HCT116 (cell line): ENCODE measurements at regions not wholly inside any gene's neighbourhood (a gene's known extent, or its start where the extent isn't known, plus 50 kb on each side); places are given as distances from the start of the nearest gene placed in this dataset.

Experiments used
- ATAC-seq: fragments of 200-7000 bp; cut with Tn5 transposase; 2 replicates; pipeline ENCODE4 v1.9.1; 2020; ENCODE audit warnings: mild to moderate bottlenecking, moderate library complexity
- BruUV-seq: library from RNA; stranded (reverse); fragments of 400-500 nt; replicated peaks from 2 replicates; lab custom pipeline; 2021; lab: Mats Ljungman, UMichigan
- CTCF ChIA-PET: fragments of 300-600 bp; sonication (Branson Sonifier 250); formaldehyde crosslinking; loops from one replicate; lab custom pipeline; 2021; ENCODE audit warnings: antibody characterized with exemption; lab: Charles Lee
- POLR2A ChIA-PET: fragments of 300-600, 350-600 bp; sonication (Branson Sonifier 250); formaldehyde crosslinking; loops from one replicate; lab custom pipeline; 2021; ENCODE audit warnings: antibody characterized with exemption; lab: Charles Lee
- RAD21 ChIA-PET, 2 experiments: fragments of 300-600 bp; sonication (Branson Sonifier 250); formaldehyde crosslinking; loops; one replicate each; lab custom pipeline; 2023; ENCODE audit warnings: low total read pairs in 2 of 2; ENCODE audit not compliant: uncharacterized antibody in 2 of 2, unreplicated experiment in 2 of 2, low non-redundant PET in 1 of 2; lab: Charles Lee
- DNase-seq: peaks from one replicate; pipeline ENCODE4 v3.0.0-alpha.2; 2010; ENCODE audit warnings: low read depth, low spot score
- H2AFZ ChIP-seq: fragments of 200-600 bp; shearing (Covaris generic), sonication (generic); 2 replicates; pipeline ENCODE4 v1.6.1; 2017; ENCODE audit warnings: low read depth, mixed run types, mixed read lengths, antibody characterized with exemption, low read length; ENCODE audit not compliant: poor library complexity, severe bottlenecking
- H3K27ac ChIP-seq: 2 replicates; pipeline ENCODE4 v1.5.1; 2012; ENCODE audit warnings: low read depth, low read length
- H3K27me3 ChIP-seq: fragments of 200-600 bp; sonication (generic); 2 replicates; pipeline ENCODE4 v1.6.1; 2016; ENCODE audit warnings: mixed run types, low read length, mixed read lengths; ENCODE audit not compliant: insufficient read depth
- H3K36me3 ChIP-seq, 2 experiments: fragments of 200-500 bp in 1 of 2; fragments of 200-600 bp in 1 of 2; sonication (Bioruptor generic) in 1 of 2; sonication (generic) in 1 of 2; 2 replicates each; pipeline versions ENCODE4 v1.5.1 to v1.6.1; 2014 to 2016; ENCODE audit warnings: low read length in 2 of 2, inconsistent platforms in 1 of 2, mixed read lengths in 1 of 2, mixed run types in 1 of 2; ENCODE audit not compliant: insufficient read depth in 2 of 2, control insufficient read depth in 1 of 2
- H3K4me1 ChIP-seq, 2 experiments: fragments of 200-600 bp in 1 of 2; sonication (generic) in 1 of 2; 2 replicates each; pipeline versions ENCODE4 v1.5.1 to v1.6.1; 2012 to 2017; ENCODE audit warnings: low read length in 2 of 2, inconsistent platforms in 1 of 2, mild to moderate bottlenecking in 1 of 2, mixed read lengths in 1 of 2, mixed run types in 1 of 2, moderate library complexity in 1 of 2; ENCODE audit not compliant: insufficient read depth in 2 of 2, control insufficient read depth in 1 of 2
- H3K4me2 ChIP-seq: fragments of 200-600 bp; sonication (generic); 2 replicates; pipeline ENCODE4 v1.6.1; 2017; ENCODE audit warnings: mixed run types, low read length, mixed read lengths
- H3K4me3 ChIP-seq, 2 experiments: fragments of 200-600 bp in 1 of 2; sonication (generic) in 1 of 2; replicated peaks in 1 of 2; 2 replicates each; pipeline ENCODE4 v1.5.1; 2011 to 2016; ENCODE audit warnings: low read length in 2 of 2, control low read depth in 1 of 2, low read depth in 1 of 2, mild to moderate bottlenecking in 1 of 2, mixed read lengths in 1 of 2, mixed run types in 1 of 2
- H3K79me2 ChIP-seq: fragments of 200-600 bp; sonication (generic); 2 replicates; pipeline ENCODE4 v1.6.1; 2017; ENCODE audit warnings: mild to moderate bottlenecking, mixed run types, low read length, moderate library complexity, mixed read lengths; ENCODE audit not compliant: insufficient read depth
- H3K9ac ChIP-seq: fragments of 200-600 bp; sonication (generic); 2 replicates; pipeline ENCODE4 v1.6.1; 2016; ENCODE audit warnings: low read length, mixed read lengths
- H3K9me2 ChIP-seq: fragments of 200-600 bp; sonication (generic), shearing (Covaris generic); 2 replicates; pipeline ENCODE4 v1.6.1; 2017; ENCODE audit warnings: mixed run types, mild to moderate bottlenecking, moderate library complexity; ENCODE audit not compliant: insufficient read depth
- H3K9me3 ChIP-seq, 2 experiments: fragments of 200-500 bp in 1 of 2; fragments of 200-600 bp in 1 of 2; sonication (Bioruptor generic) in 1 of 2; sonication (generic) in 1 of 2; 2 replicates each; pipeline ENCODE4 v1.6.1; 2014 to 2017; ENCODE audit warnings: low read length in 2 of 2, mixed read lengths in 2 of 2, inconsistent platforms in 1 of 2, low read depth in 1 of 2, mild to moderate bottlenecking in 1 of 2, mixed run types in 1 of 2, moderate library complexity in 1 of 2; ENCODE audit not compliant: control insufficient read depth in 1 of 2, insufficient read depth in 1 of 2
- H4K20me1 ChIP-seq: fragments of 200-600 bp; sonication (generic), shearing (Covaris generic); 2 replicates; pipeline ENCODE4 v1.6.1; 2017; ENCODE audit warnings: mixed run types, mild to moderate bottlenecking, moderate library complexity; ENCODE audit not compliant: insufficient read depth
- CBX3 ChIP-seq: IDR thresholded peaks from 2 replicates; pipeline ENCODE4 v1.6.1; 2012; ENCODE audit warnings: low read depth
- EZH2 ChIP-seq: fragments of 200-600 bp; sonication (generic); IDR thresholded peaks from 2 replicates; pipeline ENCODE4 v1.6.1; 2017; ENCODE audit warnings: antibody characterized with exemption, mixed run types
- EZH2phosphoT487 ChIP-seq: fragments of 200-600 bp; IDR thresholded peaks from 2 replicates; pipeline ENCODE4 v1.6.1; 2018; ENCODE audit warnings: antibody characterized with exemption, borderline replicate concordance
- FOSL1 ChIP-seq: IDR thresholded peaks from 2 replicates; pipeline ENCODE4 v1.6.1; 2012; ENCODE audit warnings: low read depth
- JUND ChIP-seq: IDR thresholded peaks from 2 replicates; pipeline ENCODE4 v1.6.1; 2012
- POLR2AphosphoS5 ChIP-seq: IDR thresholded peaks from 2 replicates; pipeline ENCODE4 v1.6.1; 2011; ENCODE audit warnings: mild to moderate bottlenecking, low read depth, low read length, moderate library complexity
- SIN3A ChIP-seq: IDR thresholded peaks from 2 replicates; pipeline ENCODE4 v1.6.1; 2012; ENCODE audit warnings: low read depth
- SP1 ChIP-seq: IDR thresholded peaks from 2 replicates; pipeline ENCODE4 v1.6.1; 2012; ENCODE audit warnings: low read depth
- SRF ChIP-seq: IDR thresholded peaks from 2 replicates; pipeline ENCODE4 v1.6.1; 2012; ENCODE audit warnings: low read depth
- TCF7L2 ChIP-seq: IDR thresholded peaks from 2 replicates; pipeline ENCODE4 v1.7.0; 2011; ENCODE audit warnings: borderline replicate concordance, inconsistent platforms; ENCODE audit not compliant: insufficient read depth, insufficient read length; ENCODE audit errors: extremely low read depth
- YY1 ChIP-seq: IDR thresholded peaks from 2 replicates; pipeline ENCODE4 v1.6.1; 2011; ENCODE audit warnings: low read length, low read depth, moderate library complexity, mild to moderate bottlenecking; ENCODE audit not compliant: insufficient replicate concordance; ENCODE audit errors: extremely low read depth
- ZFX ChIP-seq: fragments of 450-650 bp; IDR thresholded peaks from 2 replicates; pipeline ENCODE4 v1.6.1; 2017
- intact Hi-C: fragments of 100-400 bp; cut with micrococcal nuclease; formaldehyde crosslinking; loops from 2 replicates; pipeline ENCODE4 v1.10.0; 2022
- TF ChIP-seq, protein P1 (sequence below), 3 experiments: fragments of 200-600 bp in 1 of 3; sonication (generic) in 1 of 3; IDR thresholded peaks in 2 of 3; conservative IDR thresholded peaks in 1 of 3; 2 replicates each; pipeline ENCODE4 v1.5.1; 2012 to 2017; ENCODE audit warnings: low read depth in 2 of 3, low read length in 2 of 3, antibody characterized with exemption in 1 of 3, borderline replicate concordance in 1 of 3, control low read depth in 1 of 3, mild to moderate bottlenecking in 1 of 3, mixed read lengths in 1 of 3, mixed run types in 1 of 3, moderate library complexity in 1 of 3; ENCODE audit not compliant: insufficient read depth in 1 of 3
- TF ChIP-seq, protein P2 (sequence below): IDR thresholded peaks from 2 replicates; pipeline ENCODE4 v1.6.1; 2012
- TF ChIP-seq, protein P3 (sequence below): IDR thresholded peaks from 2 replicates; pipeline ENCODE4 v1.6.1; 2012; ENCODE audit warnings: low read depth

DNA sequence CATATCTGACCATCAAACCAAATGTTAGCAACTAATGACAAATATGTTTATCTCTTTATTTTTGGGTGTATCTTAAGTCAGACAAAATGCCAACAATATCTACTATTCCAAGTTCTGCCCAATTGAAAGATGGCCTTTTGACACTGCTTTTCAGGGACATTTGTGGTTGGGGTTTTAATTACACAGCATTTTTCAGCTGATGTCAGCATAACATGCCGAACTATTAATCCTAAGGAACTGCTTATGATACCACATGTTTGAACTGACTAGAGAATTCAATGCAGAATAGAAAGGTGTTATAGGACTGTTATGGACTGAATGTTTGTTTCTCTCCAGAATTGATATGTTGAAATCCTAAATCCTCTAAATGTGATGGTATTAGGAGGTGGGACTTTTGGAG is 445.1 kb downstream of the TMA16 start:
- Histone ChIP-seq H3K9me2 (no peaks in the 10 kb centered on the region), H3K4me1 (no peaks in the 10 kb centered on the region), H3K9me3 (no peaks in the 10 kb centered on the region), H3K27ac (no peak overlapping the region), H3K9ac (no peak overlapping the region), H3K4me3 (no peak overlapping the region), H3K27me3 (no peaks in the 10 kb centered on the region), H2AFZ (no peak overlapping the region), H3K4me2 (no peak overlapping the region), H3K36me3 (no peaks in the 10 kb centered on the region), H4K20me1 (no peaks in the 10 kb centered on the region), H3K79me2 (no peaks in the 10 kb centered on the region)
- no peak for TF ChIP-seq EZH2
- TF ChIP-seq, protein P1, sequence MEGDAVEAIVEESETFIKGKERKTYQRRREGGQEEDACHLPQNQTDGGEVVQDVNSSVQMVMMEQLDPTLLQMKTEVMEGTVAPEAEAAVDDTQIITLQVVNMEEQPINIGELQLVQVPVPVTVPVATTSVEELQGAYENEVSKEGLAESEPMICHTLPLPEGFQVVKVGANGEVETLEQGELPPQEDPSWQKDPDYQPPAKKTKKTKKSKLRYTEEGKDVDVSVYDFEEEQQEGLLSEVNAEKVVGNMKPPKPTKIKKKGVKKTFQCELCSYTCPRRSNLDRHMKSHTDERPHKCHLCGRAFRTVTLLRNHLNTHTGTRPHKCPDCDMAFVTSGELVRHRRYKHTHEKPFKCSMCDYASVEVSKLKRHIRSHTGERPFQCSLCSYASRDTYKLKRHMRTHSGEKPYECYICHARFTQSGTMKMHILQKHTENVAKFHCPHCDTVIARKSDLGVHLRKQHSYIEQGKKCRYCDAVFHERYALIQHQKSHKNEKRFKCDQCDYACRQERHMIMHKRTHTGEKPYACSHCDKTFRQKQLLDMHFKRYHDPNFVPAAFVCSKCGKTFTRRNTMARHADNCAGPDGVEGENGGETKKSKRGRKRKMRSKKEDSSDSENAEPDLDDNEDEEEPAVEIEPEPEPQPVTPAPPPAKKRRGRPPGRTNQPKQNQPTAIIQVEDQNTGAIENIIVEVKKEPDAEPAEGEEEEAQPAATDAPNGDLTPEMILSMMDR (IDR thresholded peaks at IDR 0.05 in 2 of 3, conservative IDR thresholded peaks at IDR 0.05 in 1 of 3; ENCODE audit: borderline replicate concordance in 1 of 3, insufficient read depth in 1 of 3, low read depth in 2 of 3, low read length in 2 of 3), result no peak
- ChIA-PET POLR2A (no interaction called here), CTCF (no interaction called here), RAD21 (no interaction called here)
- no TSS peak for BruUV-seq
- intact Hi-C loops, result no loop called here
- DNase-seq (no peak), ATAC-seq (no peak)

DNA sequence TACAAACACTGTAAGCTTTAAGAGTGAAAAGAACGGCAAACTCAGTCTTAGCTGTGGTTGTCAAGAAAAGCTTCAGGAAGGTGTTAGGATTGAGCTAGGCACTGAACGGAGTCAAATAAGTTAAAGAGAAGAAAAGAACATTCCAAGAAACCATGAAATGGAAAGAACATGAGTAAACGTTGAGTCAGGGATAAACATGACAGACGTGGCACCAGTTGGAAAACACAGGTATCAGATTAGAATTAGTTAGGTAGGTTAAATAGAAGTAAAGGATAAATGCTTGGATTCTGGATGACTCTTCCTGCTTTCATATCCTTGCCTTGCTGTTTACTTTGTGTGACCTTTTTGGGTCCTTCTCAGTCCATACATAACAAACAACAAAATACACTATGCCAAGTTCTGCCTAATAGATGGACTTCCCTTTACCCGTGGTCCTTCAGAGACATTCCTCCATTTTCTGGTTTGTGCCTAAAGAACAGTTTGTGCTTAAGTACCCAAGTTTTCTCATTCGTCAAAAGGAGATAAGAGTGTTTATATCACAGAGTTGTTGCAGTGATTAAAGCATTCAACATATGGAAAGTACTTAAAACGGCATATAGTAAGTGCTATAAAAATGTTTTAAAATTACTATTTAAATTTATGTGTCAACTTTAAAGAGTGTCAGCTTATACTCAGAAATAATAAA is 446.9 kb downstream of the TMA16 start:
- no peaks in the 10 kb centered on the region for H3K36me3 ChIP-seq
- POLR2A ChIA-PET, result no interaction called here
- no peaks in the 10 kb centered on the region for H3K9me3 ChIP-seq
- CTCF ChIA-PET, result no interaction called here
- no TSS peak for BruUV-seq
- H4K20me1 ChIP-seq, result no peaks in the 10 kb centered on the region
- ATAC-seq (no peak), DNase-seq (no peak)
- no peak overlapping the region for H3K27ac ChIP-seq
- no peak overlapping the region for H3K9ac ChIP-seq
- no peaks in the 10 kb centered on the region for H3K27me3 ChIP-seq
- H3K79me2 ChIP-seq, result no peaks in the 10 kb centered on the region
- intact Hi-C loops, result no loop called here
- H3K4me1 ChIP-seq, result no peaks in the 10 kb centered on the region
- no peak overlapping the region for H2AFZ ChIP-seq
- no peaks in the 10 kb centered on the region for H3K9me2 ChIP-seq
- H3K4me3 ChIP-seq, result no peak overlapping the region
- H3K4me2 ChIP-seq, result no peak overlapping the region
- RAD21 ChIA-PET, result no interaction called here
- TF ChIP-seq SIN3A (no peak), ZFX (no peak), EZH2phosphoT487 (no peak), SRF (no peak), POLR2AphosphoS5 (no peak), JUND (no peak), TCF7L2 (no peak), SP1 (no peak), EZH2 (no peak), FOSL1 (no peak), YY1 (no peak), CBX3 (no peak)
- TF ChIP-seq, protein P2, sequence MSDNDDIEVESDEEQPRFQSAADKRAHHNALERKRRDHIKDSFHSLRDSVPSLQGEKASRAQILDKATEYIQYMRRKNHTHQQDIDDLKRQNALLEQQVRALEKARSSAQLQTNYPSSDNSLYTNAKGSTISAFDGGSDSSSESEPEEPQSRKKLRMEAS, result no peak
- TF ChIP-seq, protein P3, sequence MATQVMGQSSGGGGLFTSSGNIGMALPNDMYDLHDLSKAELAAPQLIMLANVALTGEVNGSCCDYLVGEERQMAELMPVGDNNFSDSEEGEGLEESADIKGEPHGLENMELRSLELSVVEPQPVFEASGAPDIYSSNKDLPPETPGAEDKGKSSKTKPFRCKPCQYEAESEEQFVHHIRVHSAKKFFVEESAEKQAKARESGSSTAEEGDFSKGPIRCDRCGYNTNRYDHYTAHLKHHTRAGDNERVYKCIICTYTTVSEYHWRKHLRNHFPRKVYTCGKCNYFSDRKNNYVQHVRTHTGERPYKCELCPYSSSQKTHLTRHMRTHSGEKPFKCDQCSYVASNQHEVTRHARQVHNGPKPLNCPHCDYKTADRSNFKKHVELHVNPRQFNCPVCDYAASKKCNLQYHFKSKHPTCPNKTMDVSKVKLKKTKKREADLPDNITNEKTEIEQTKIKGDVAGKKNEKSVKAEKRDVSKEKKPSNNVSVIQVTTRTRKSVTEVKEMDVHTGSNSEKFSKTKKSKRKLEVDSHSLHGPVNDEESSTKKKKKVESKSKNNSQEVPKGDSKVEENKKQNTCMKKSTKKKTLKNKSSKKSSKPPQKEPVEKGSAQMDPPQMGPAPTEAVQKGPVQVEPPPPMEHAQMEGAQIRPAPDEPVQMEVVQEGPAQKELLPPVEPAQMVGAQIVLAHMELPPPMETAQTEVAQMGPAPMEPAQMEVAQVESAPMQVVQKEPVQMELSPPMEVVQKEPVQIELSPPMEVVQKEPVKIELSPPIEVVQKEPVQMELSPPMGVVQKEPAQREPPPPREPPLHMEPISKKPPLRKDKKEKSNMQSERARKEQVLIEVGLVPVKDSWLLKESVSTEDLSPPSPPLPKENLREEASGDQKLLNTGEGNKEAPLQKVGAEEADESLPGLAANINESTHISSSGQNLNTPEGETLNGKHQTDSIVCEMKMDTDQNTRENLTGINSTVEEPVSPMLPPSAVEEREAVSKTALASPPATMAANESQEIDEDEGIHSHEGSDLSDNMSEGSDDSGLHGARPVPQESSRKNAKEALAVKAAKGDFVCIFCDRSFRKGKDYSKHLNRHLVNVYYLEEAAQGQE, result no peak
